Nephron progenitor cell (in vitro differentiated cells): ENCODE measurements at regions not wholly inside any gene's neighbourhood (a gene's known extent, or its start where the extent isn't known, plus 50 kb on each side); places are given as distances from the start of the nearest gene placed in this dataset.
"Not testable (repeated sequence)": the region's sequence is repeated elsewhere in the genome, so short reads cannot be mapped to it uniquely, and the experiment has no call there.

Source experiments
- DNase-seq: peaks from one replicate; pipeline ENCODE4 v3.0.0; 2021
- H3K27ac Mint-ChIP-seq: 2 replicates; pipeline ENCODE4 v1.8.0; 2021; ENCODE audit warnings: mild to moderate bottlenecking, moderate library complexity, mixed read lengths
- H3K27me3 Mint-ChIP-seq: 2 replicates; pipeline ENCODE4 v1.8.0; 2021; ENCODE audit warnings: mild to moderate bottlenecking, low read depth, mixed read lengths; ENCODE audit not compliant: poor library complexity
- H3K36me3 Mint-ChIP-seq: 2 replicates; pipeline ENCODE4 v1.8.0; 2021; ENCODE audit warnings: low read depth, mixed read lengths
- H3K4me1 Mint-ChIP-seq: 2 replicates; pipeline ENCODE4 v1.8.0; 2021; ENCODE audit warnings: mixed read lengths
- H3K4me3 Mint-ChIP-seq: 2 replicates; pipeline ENCODE4 v1.8.0; 2021; ENCODE audit warnings: mild to moderate bottlenecking, moderate library complexity, mixed read lengths
- H3K9me3 Mint-ChIP-seq: 2 replicates; pipeline ENCODE4 v1.8.0; 2021; ENCODE audit warnings: mild to moderate bottlenecking, moderate library complexity, mixed read lengths
- CTCF ChIP-seq: fragments of 200-600 bp; sonication (generic); IDR thresholded peaks from 2 replicates; pipeline ENCODE4 v1.5.0; 2021; ENCODE audit warnings: antibody characterized with exemption

GRCh38 chr17:22102177-22102576 lies 409.9 kb downstream of the KCNJ18 start:
- no peak for DNase-seq
- no peak for TF ChIP-seq CTCF
- Mint-ChIP-seq H3K27ac (no peak overlapping the region), H3K27me3 (no peaks in the 10 kb centered on the region), H3K4me1 (no peaks in the 10 kb centered on the region), H3K4me3 (no peak overlapping the region), H3K36me3 (no peaks in the 10 kb centered on the region), H3K9me3 (peaks cover 4% of the 10 kb centered on the region)

- not testable (repeated sequence) for H3K36me3 Mint-ChIP-seq, H3K4me3 Mint-ChIP-seq, H3K27ac Mint-ChIP-seq, DNase-seq, H3K27me3 Mint-ChIP-seq, H3K4me1 Mint-ChIP-seq, H3K9me3 Mint-ChIP-seq
These were observed 424.4 kb downstream of the KCNJ18 start for GRCh38 chr17:22116720-22117119.

- not testable (repeated sequence) for H3K4me3 Mint-ChIP-seq, DNase-seq, H3K27ac Mint-ChIP-seq, H3K27me3 Mint-ChIP-seq, H3K4me1 Mint-ChIP-seq, H3K36me3 Mint-ChIP-seq, H3K9me3 Mint-ChIP-seq
These were observed 425.1 kb downstream of the KCNJ18 start for GRCh38 chr17:22117401-22117800.

- not testable (repeated sequence) for DNase-seq, H3K27ac Mint-ChIP-seq, H3K9me3 Mint-ChIP-seq, H3K27me3 Mint-ChIP-seq, H3K4me1 Mint-ChIP-seq, H3K36me3 Mint-ChIP-seq, H3K4me3 Mint-ChIP-seq
These were observed 426.7 kb downstream of the KCNJ18 start for GRCh38 chr17:22119016-22119415.

- not testable (repeated sequence) for H3K27me3 Mint-ChIP-seq, H3K9me3 Mint-ChIP-seq, H3K36me3 Mint-ChIP-seq, H3K27ac Mint-ChIP-seq, H3K4me3 Mint-ChIP-seq, DNase-seq, H3K4me1 Mint-ChIP-seq
These were observed 427.4 kb downstream of the KCNJ18 start for GRCh38 chr17:22119751-22120150.

- no peak for TF ChIP-seq CTCF
- DNase-seq, result no peak
- H3K9me3 Mint-ChIP-seq, result peaks cover 9% of the 10 kb centered on the region
- H3K36me3 Mint-ChIP-seq, result no peaks in the 10 kb centered on the region
- no peak overlapping the region for H3K27ac Mint-ChIP-seq
- no peak overlapping the region for H3K4me3 Mint-ChIP-seq
- H3K27me3 Mint-ChIP-seq, result no peaks in the 10 kb centered on the region
- H3K4me1 Mint-ChIP-seq, result no peaks in the 10 kb centered on the region
These were observed 431.4 kb downstream of the KCNJ18 start for GRCh38 chr17:22123536-22124281.

- no peaks in the 10 kb centered on the region for H3K36me3 Mint-ChIP-seq
- no peak overlapping the region for H3K4me3 Mint-ChIP-seq
- DNase-seq, result no peak
- peaks cover 45% of the 10 kb centered on the region for H3K9me3 Mint-ChIP-seq
- no peak for TF ChIP-seq CTCF
- no peak overlapping the region for H3K27ac Mint-ChIP-seq
- peaks cover 4% of the 10 kb centered on the region for H3K27me3 Mint-ChIP-seq
- H3K4me1 Mint-ChIP-seq, result no peaks in the 10 kb centered on the region
These were observed 435.8 kb downstream of the KCNJ18 start for GRCh38 chr17:22128171-22128570.

GRCh38 chr17:22128723-22129122 lies 436.4 kb downstream of the KCNJ18 start:
- Mint-ChIP-seq H3K36me3 (no peaks in the 10 kb centered on the region), H3K27ac (no peak overlapping the region), H3K27me3 (peaks cover 4% of the 10 kb centered on the region), H3K9me3 (peaks cover 50% of the 10 kb centered on the region), H3K4me3 (no peak overlapping the region), H3K4me1 (no peaks in the 10 kb centered on the region)
- DNase-seq, result no peak
- TF ChIP-seq CTCF, result no peak

GRCh38 chr17:22129920-22130319 lies 437.6 kb downstream of the KCNJ18 start:
- not testable (repeated sequence) for H3K4me1 Mint-ChIP-seq, H3K27ac Mint-ChIP-seq, DNase-seq, H3K4me3 Mint-ChIP-seq, H3K27me3 Mint-ChIP-seq, H3K36me3 Mint-ChIP-seq
- peaks cover 55% of the 10 kb centered on the region for H3K9me3 Mint-ChIP-seq
